ENCODE measurements at regions not wholly inside any gene's neighbourhood (a gene's known extent, or its start where the extent isn't known, plus 50 kb on each side); places are given as distances from the start of the nearest gene placed in this dataset.
"Not testable (repeated sequence)": the region's sequence is repeated elsewhere in the genome, so short reads cannot be mapped to it uniquely, and the experiment has no call there.

GRCh38 chrX:26873736-26874135 is 589.4 kb downstream of the PPP4R3C start:
- no peak for DNase-seq (ENCODE audit: low read depth)

GRCh38 chrX:26871967-26872366 is 591.2 kb downstream of the PPP4R3C start:
- no peak for DNase-seq (ENCODE audit: low read depth)

GRCh38 chrX:26851981-26852380 is 611.2 kb downstream of the PPP4R3C start:
- DNase-seq (ENCODE audit: low read depth), result no peak

- DNase-seq (ENCODE audit: low read depth), result no peak
Observed at GRCh38 chrX:26848511-26848910, 614.6 kb downstream of the PPP4R3C start.

GRCh38 chrX:26845056-26845455 is 618.1 kb downstream of the PPP4R3C start:
- DNase-seq (ENCODE audit: low read depth), result no peak

GRCh38 chrX:26822448-26822847 is 606.5 kb downstream of the MAGEB5 start:
- no peak for DNase-seq (ENCODE audit: low read depth)

GRCh38 chrX:26789751-26790150 is 573.8 kb downstream of the MAGEB5 start:
- no peak for DNase-seq (ENCODE audit: low read depth)

GRCh38 chrX:26788402-26788998 is 572.5 kb downstream of the MAGEB5 start:
- DNase-seq (ENCODE audit: low read depth), result no peak

- no peak for DNase-seq (ENCODE audit: low read depth)
Observed at GRCh38 chrX:26783512-26784225, 567.7 kb downstream of the MAGEB5 start.

- DNase-seq (ENCODE audit: low read depth), result no peak
Observed at GRCh38 chrX:26778320-26778888, 562.4 kb downstream of the MAGEB5 start.

- DNase-seq (ENCODE audit: low read depth), result no peak
Observed at GRCh38 chrX:26762253-26762652, 546.3 kb downstream of the MAGEB5 start.

GRCh38 chrX:26755760-26756159 is 539.8 kb downstream of the MAGEB5 start:
- DNase-seq (ENCODE audit: low read depth), result not testable (repeated sequence)

- no peak for DNase-seq (ENCODE audit: low read depth)
Observed at GRCh38 chrX:26747877-26748276, 531.9 kb downstream of the MAGEB5 start.

- no peak for DNase-seq (ENCODE audit: low read depth)
Observed at GRCh38 chrX:26722666-26723428, 506.9 kb downstream of the MAGEB5 start.

GRCh38 chrX:26672571-26672970 is 456.6 kb downstream of the MAGEB5 start:
- no peak for DNase-seq (ENCODE audit: low read depth)

- no peak for DNase-seq (ENCODE audit: low read depth)
Observed at GRCh38 chrX:26670521-26670920, 454.6 kb downstream of the MAGEB5 start.

- DNase-seq (ENCODE audit: low read depth), result no peak
Observed at GRCh38 chrX:26664919-26665318, 448.9 kb downstream of the MAGEB5 start.

- DNase-seq (ENCODE audit: low read depth), result no peak
Observed at GRCh38 chrX:26653050-26653449, 437.1 kb downstream of the MAGEB5 start.

GRCh38 chrX:26651755-26652154 is 435.8 kb downstream of the MAGEB5 start:
- no peak for DNase-seq (ENCODE audit: low read depth)

- DNase-seq (ENCODE audit: low read depth), result no peak
Observed at GRCh38 chrX:26649534-26649933, 433.6 kb downstream of the MAGEB5 start.

GRCh38 chrX:26631385-26631784 is 415.4 kb downstream of the MAGEB5 start:
- DNase-seq (ENCODE audit: low read depth), result no peak

GRCh38 chrX:26613956-26614355 is 398.0 kb downstream of the MAGEB5 start:
- DNase-seq (ENCODE audit: low read depth), result no peak

- DNase-seq (ENCODE audit: low read depth), result no peak
Observed at GRCh38 chrX:26606971-26607370, 391.0 kb downstream of the MAGEB5 start.
